ENCODE measurements at regions not wholly inside any gene's neighbourhood (a gene's known extent, or its start where the extent isn't known, plus 50 kb on each side); places are given as distances from the start of the nearest gene placed in this dataset.

GRCh38 chr18:24817587-24818371, 357.3 kb downstream of the HRH4 start:
- dilution Hi-C loops (cut with HindIII; ENCODE audit: low sequenced_read_pairs, unreplicated experiment) (no loop called here), intact Hi-C loops (cut with micrococcal nuclease) (no loop called here), in situ Hi-C loops (cut with MboI; ENCODE audit: low sequenced_read_pairs) (no loop called here)
- H2BK5ac ChIP-seq (ENCODE audit: low read depth, low read length, poor library complexity, severe bottlenecking), result no peak overlapping the region
- H3K4me2 ChIP-seq (ENCODE audit: low read depth, low read length), result no peak overlapping the region
- no peak overlapping the region for H3K27ac ChIP-seq (ENCODE audit: insufficient read depth, low read length)
- H4K5ac ChIP-seq (ENCODE audit: low read depth, low read length), result no peak overlapping the region; the same call in 1 of the 2 replicates
- H3K9ac ChIP-seq (ENCODE audit: low read depth, low read length), result no peak overlapping the region
- H4K8ac ChIP-seq (ENCODE audit: low read depth in 2 of 2, low read length in 2 of 2), result no peak overlapping the region
- no CpG with 5 or more reads among the region's 9 CpGs for WGBS, 2 experiments (ENCODE audit: extremely low coverage in 2 of 2, insufficient read length in 1 of 2)
- ChIA-PET POLR2A (ENCODE audit: unreplicated experiment) (no interaction called here), CTCF (interaction anchor here (0.6 to 1.2 kb wide), 4 partner anchors 9 to 236 kb away, joined by 3 to 4 read pairs (median 4); no protein-coding TSS in a partner anchor)
- no peak overlapping the region for H3K4ac ChIP-seq (ENCODE audit: low read depth, low read length)
- no peak overlapping the region for H2AFZ ChIP-seq (replicated peaks; ENCODE audit: low read length, poor library complexity)
- no peak overlapping the region for H4K91ac ChIP-seq (ENCODE audit: insufficient read depth, low read depth, low read length)
- H2BK120ac ChIP-seq (ENCODE audit: low read depth, low read length), result no peak overlapping the region
- H2BK20ac ChIP-seq (ENCODE audit: low read depth, low read length), result no peak overlapping the region
- no peaks in the 10 kb centered on the region for H4K20me1 ChIP-seq (ENCODE audit: insufficient read depth, low read length)
- H3K36me3 ChIP-seq (ENCODE audit: control insufficient read depth, insufficient read depth, low read length), result no peaks in the 10 kb centered on the region
- H2BK15ac ChIP-seq (ENCODE audit: low read depth, low read length), result no peak overlapping the region
- H3K4me3 ChIP-seq (ENCODE audit: insufficient read depth, low read depth, low read length), result no peak overlapping the region
- H3K4me1 ChIP-seq (ENCODE audit: control insufficient read depth, insufficient read depth, low read length), result peaks cover 3% of the 10 kb centered on the region; the same call in 1 of the 2 replicates
- no peak overlapping the region for H2AK9ac ChIP-seq (replicated peaks; ENCODE audit: low read depth, low read length, poor library complexity)
- no peaks in the 10 kb centered on the region for H3K9me1 ChIP-seq (ENCODE audit: insufficient read depth, low read length)
- no peaks in the 10 kb centered on the region for H3K79me1 ChIP-seq (ENCODE audit: low read depth in 1 of 2, low read length in 2 of 2)
- TF ChIP-seq, protein P1, sequence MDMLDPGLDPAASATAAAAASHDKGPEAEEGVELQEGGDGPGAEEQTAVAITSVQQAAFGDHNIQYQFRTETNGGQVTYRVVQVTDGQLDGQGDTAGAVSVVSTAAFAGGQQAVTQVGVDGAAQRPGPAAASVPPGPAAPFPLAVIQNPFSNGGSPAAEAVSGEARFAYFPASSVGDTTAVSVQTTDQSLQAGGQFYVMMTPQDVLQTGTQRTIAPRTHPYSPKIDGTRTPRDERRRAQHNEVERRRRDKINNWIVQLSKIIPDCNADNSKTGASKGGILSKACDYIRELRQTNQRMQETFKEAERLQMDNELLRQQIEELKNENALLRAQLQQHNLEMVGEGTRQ (IDR thresholded peaks at IDR 0.05; ENCODE audit: low read depth, low read length), result no peak
- TF ChIP-seq MAFK (IDR thresholded peaks at IDR 0.05; ENCODE audit: low read depth, low read length) (no peak), CHD1 (IDR thresholded peaks at IDR 0.05; ENCODE audit: low read depth, low read length) (no peak), CEBPB (IDR thresholded peaks at IDR 0.05; ENCODE audit: low read depth, low read length) (no peak), RFX5 (IDR thresholded peaks at IDR 0.05; ENCODE audit: low read depth, low read length) (no peak), BHLHE40 (IDR thresholded peaks at IDR 0.05; ENCODE audit: low read depth, low read length) (no peak), NFE2L2 (IDR thresholded peaks at IDR 0.05; ENCODE audit: low read depth, low read length) (no peak), MXI1 (IDR thresholded peaks at IDR 0.05; ENCODE audit: borderline replicate concordance, low read depth, low read length) (no peak), MAZ (IDR thresholded peaks at IDR 0.05; ENCODE audit: borderline replicate concordance, low read depth, low read length) (no peak), POLR2A (IDR thresholded peaks at IDR 0.05; ENCODE audit: low read depth, low read length) (no peak), RAD21 (IDR thresholded peaks at IDR 0.05; ENCODE audit: low read length) (no peak), SMC3 (IDR thresholded peaks at IDR 0.05; ENCODE audit: low read depth, low read length) (no peak), RCOR1 (IDR thresholded peaks at IDR 0.05; ENCODE audit: insufficient replicate concordance, low read length) (no peak), FOS (IDR thresholded peaks at IDR 0.05; ENCODE audit: low read depth, low read length) (no peak)
- TF ChIP-seq, protein P2, sequence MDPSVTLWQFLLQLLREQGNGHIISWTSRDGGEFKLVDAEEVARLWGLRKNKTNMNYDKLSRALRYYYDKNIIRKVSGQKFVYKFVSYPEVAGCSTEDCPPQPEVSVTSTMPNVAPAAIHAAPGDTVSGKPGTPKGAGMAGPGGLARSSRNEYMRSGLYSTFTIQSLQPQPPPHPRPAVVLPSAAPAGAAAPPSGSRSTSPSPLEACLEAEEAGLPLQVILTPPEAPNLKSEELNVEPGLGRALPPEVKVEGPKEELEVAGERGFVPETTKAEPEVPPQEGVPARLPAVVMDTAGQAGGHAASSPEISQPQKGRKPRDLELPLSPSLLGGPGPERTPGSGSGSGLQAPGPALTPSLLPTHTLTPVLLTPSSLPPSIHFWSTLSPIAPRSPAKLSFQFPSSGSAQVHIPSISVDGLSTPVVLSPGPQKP (IDR thresholded peaks at IDR 0.05; ENCODE audit: borderline replicate concordance, low read depth, low read length), result no peak
- TF ChIP-seq, protein P3, sequence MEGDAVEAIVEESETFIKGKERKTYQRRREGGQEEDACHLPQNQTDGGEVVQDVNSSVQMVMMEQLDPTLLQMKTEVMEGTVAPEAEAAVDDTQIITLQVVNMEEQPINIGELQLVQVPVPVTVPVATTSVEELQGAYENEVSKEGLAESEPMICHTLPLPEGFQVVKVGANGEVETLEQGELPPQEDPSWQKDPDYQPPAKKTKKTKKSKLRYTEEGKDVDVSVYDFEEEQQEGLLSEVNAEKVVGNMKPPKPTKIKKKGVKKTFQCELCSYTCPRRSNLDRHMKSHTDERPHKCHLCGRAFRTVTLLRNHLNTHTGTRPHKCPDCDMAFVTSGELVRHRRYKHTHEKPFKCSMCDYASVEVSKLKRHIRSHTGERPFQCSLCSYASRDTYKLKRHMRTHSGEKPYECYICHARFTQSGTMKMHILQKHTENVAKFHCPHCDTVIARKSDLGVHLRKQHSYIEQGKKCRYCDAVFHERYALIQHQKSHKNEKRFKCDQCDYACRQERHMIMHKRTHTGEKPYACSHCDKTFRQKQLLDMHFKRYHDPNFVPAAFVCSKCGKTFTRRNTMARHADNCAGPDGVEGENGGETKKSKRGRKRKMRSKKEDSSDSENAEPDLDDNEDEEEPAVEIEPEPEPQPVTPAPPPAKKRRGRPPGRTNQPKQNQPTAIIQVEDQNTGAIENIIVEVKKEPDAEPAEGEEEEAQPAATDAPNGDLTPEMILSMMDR (conservative IDR thresholded peaks at IDR 0.05; ENCODE audit: low read depth, low read length), result no peak
- ATAC-seq (ENCODE audit: low read depth), result no peak
- H2AK5ac ChIP-seq (ENCODE audit: low read depth, low read length), result no peak overlapping the region
- BruUV-seq (replicated peaks), result no TSS peak
- H3K9me3 ChIP-seq (ENCODE audit: control insufficient read depth, insufficient read depth, low read length), result no peaks in the 10 kb centered on the region
- peaks cover 5% of the 10 kb centered on the region; the same call in 1 of the 2 replicates for H3K27me3 ChIP-seq (ENCODE audit: control insufficient read depth, insufficient read depth, low read length)
- H3K56ac ChIP-seq (ENCODE audit: extremely low read depth, insufficient read depth, low read length), result no peak overlapping the region
- H3K23ac ChIP-seq (ENCODE audit: low read depth, low read length), result no peak overlapping the region
- DNase-seq, result no peak
- H3K14ac ChIP-seq (replicated peaks; ENCODE audit: low read depth, low read length), result no peak overlapping the region
- H3K18ac ChIP-seq (ENCODE audit: low read depth, low read length), result no peak overlapping the region; the same call in 1 of the 2 replicates
